ENCODE measurements at regions not wholly inside any gene's neighbourhood (a gene's known extent, or its start where the extent isn't known, plus 50 kb on each side); places are given as distances from the start of the nearest gene placed in this dataset.

DNA sequence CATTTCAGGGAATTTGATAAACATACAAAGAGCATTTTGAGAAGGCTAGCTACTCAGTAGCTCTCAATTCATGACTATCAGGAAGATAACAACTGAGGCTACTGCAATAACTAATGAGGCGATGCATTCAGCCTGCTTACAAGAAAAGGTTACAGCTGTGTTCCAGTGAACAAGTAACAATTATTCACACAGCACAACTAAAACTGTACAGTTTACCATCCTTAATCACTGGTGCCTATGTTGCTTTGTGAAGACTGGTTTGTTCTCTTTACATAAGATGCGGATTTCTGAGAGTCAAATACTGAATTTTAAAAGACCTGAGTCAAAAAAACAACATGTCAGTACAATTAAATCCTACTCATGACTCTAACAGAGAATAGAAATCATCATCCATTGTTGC lies 526.3 kb downstream of the OTOL1 start:
- no peak overlapping the region for H3K27ac ChIP-seq
- no peak for DNase-seq (ENCODE audit: low spot score)
- ChIA-PET CTCF (no interaction called here), POLR2A (ENCODE audit: low non-redundant PET) (no interaction called here)
- TF ChIP-seq, protein P1, sequence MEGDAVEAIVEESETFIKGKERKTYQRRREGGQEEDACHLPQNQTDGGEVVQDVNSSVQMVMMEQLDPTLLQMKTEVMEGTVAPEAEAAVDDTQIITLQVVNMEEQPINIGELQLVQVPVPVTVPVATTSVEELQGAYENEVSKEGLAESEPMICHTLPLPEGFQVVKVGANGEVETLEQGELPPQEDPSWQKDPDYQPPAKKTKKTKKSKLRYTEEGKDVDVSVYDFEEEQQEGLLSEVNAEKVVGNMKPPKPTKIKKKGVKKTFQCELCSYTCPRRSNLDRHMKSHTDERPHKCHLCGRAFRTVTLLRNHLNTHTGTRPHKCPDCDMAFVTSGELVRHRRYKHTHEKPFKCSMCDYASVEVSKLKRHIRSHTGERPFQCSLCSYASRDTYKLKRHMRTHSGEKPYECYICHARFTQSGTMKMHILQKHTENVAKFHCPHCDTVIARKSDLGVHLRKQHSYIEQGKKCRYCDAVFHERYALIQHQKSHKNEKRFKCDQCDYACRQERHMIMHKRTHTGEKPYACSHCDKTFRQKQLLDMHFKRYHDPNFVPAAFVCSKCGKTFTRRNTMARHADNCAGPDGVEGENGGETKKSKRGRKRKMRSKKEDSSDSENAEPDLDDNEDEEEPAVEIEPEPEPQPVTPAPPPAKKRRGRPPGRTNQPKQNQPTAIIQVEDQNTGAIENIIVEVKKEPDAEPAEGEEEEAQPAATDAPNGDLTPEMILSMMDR (conservative IDR thresholded peaks at IDR 0.05; ENCODE audit: low read depth): no peak

DNA sequence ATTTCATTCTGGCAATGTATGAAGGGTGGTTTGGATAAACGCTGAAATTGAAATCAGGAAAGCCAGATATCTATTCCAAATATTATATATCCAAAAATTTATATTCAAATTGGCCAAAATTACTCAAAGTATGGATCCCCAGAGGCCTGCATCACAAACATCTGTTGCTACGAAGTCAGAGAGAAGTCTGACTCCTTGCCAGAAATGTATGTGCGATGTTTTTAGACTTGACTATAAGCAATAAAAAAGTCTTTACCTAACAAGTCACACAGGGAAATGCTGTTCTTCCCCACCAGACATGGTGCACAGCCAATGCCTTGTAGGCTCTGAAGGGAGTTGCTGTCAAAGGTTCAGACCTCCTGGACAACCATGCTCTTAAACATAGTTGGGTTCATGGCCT lies 533.1 kb downstream of the OTOL1 start:
- ChIA-PET CTCF (no interaction called here), POLR2A (ENCODE audit: low non-redundant PET) (no interaction called here)
- H3K27ac ChIP-seq: no peak overlapping the region
- TF ChIP-seq, protein P1 (conservative IDR thresholded peaks at IDR 0.05; ENCODE audit: low read depth): no peak
- DNase-seq (ENCODE audit: low spot score): no peak

DNA sequence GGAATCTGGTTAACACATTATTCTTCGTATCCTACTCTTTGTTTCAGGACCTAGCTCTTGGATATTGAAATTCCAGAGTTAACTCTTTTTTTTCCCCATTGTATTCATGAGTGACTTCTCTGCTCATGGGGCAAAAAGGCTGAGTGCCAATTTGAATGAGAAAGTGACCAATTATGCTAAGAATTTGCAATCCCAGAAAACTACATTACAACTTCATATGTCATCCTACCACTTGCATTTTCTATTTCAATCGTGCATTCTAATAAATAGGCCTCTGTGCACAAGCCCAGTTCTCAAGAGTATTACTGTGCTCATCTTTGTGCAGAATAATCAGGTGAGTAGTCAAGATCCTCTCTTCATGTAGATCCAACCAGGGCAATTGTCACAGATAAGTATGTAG lies 537.8 kb downstream of the OTOL1 start:
- no peak overlapping the region for H3K27ac ChIP-seq
- ChIA-PET CTCF (interaction anchor here (0.7 kb wide), 1 partner anchor 287 kb away, joined by 3 read pairs; no protein-coding TSS in a partner anchor), POLR2A (ENCODE audit: low non-redundant PET) (no interaction called here)
- no peak for DNase-seq (ENCODE audit: low spot score)
- TF ChIP-seq, protein P1 (conservative IDR thresholded peaks at IDR 0.05; ENCODE audit: low read depth): no peak

DNA sequence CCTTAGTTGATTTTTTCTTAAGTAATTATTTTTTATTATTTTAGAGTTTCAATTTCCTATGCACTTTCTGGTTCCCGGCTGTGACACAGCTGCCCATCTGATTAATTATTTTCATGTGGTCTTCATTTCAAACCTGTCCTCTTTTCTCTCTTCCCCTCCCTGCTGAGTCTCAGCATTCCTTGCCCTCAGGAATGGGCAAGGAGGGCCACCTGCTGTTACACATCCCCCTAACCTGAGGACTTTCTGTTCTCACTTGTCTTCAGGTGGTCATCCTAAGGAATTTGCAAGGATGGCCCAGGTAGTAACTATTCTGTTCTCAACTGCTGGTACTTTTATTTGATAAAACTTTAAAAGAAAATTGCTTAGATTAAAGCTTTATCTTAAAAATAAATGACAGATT lies 545.0 kb downstream of the OTOL1 start:
- TF ChIP-seq, protein P1 (conservative IDR thresholded peaks at IDR 0.05; ENCODE audit: low read depth): no peak
- ChIA-PET CTCF (no interaction called here), POLR2A (ENCODE audit: low non-redundant PET) (no interaction called here)
- no peak for DNase-seq (ENCODE audit: low spot score)
- H3K27ac ChIP-seq: no peak overlapping the region

DNA sequence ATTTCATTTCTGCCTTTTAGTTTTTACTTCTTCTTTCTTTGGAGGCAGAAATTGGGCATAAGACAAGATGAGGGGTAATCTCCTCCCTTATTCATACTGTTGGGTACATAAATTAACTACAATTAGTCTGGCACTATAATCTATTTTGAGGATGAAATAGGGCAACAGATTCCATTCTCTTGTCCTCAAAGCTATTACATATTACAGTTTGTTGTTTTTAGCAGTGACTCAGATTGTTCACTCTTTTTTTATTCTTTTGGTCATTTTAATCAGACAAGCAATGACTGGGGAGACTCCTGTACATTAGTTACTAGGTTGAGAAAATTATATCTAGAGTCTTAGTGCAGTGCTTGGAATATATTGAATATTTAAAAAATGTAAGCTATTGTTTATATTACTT lies 556.0 kb downstream of the OTOL1 start:
- ChIA-PET POLR2A (ENCODE audit: low non-redundant PET) (no interaction called here), CTCF (no interaction called here)
- H3K27ac ChIP-seq: no peak overlapping the region
- no peak for DNase-seq (ENCODE audit: low spot score)
- TF ChIP-seq, protein P1 (conservative IDR thresholded peaks at IDR 0.05; ENCODE audit: low read depth): no peak

DNA sequence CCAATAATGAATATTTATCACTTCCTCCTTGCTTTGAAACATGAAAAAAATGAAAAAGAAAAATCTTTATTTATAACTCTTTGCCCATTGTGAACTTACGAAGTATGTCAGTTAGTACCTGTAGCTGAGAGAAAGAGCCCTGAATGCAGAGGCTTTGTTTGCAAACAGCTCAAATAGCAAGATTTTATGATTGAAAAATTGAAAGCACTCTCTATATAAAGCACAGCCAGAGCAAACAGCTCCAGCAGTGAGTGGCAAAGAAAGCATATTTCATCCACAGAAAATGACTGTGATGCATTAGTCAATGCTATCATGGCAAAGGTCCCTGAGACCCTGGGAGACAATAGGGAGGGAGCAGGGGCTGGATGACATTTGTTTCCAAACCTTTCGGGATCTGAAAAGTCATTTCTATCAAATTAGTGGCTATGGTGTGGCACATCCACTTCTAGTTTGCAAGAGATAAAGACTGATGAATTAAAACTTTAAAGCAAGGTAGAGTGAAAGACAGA lies 576.1 kb downstream of the OTOL1 start:
- POLR2A ChIA-PET (ENCODE audit: low non-redundant PET): no interaction called here
- CTCF ChIA-PET: no interaction called here

More for the DNA sequence above, 576.1 kb downstream of the OTOL1 start:
- TF ChIP-seq, protein P1 (conservative IDR thresholded peaks at IDR 0.05; ENCODE audit: low read depth): no peak
- DNase-seq (ENCODE audit: low spot score): no peak
- H3K27ac ChIP-seq: no peak overlapping the region

Data from RWPE1 (cell line).